ENCODE measurements at regions not wholly inside any gene's neighbourhood (a gene's known extent, or its start where the extent isn't known, plus 50 kb on each side); places are given as distances from the start of the nearest gene placed in this dataset.

- peak; percentile 36 for DNase-seq
These were observed 481.5 kb downstream of the BCOR start for GRCh38 chrX:39616098-39616729.

GRCh38 chrX:39616731-39617130, 481.0 kb downstream of the BCOR start:
- no peak for DNase-seq

GRCh38 chrX:39618178-39618577, 479.6 kb downstream of the BCOR start:
- no peak for DNase-seq

- DNase-seq, result no peak
These were observed 478.4 kb downstream of the BCOR start for GRCh38 chrX:39619182-39620009.

- DNase-seq, result no peak
These were observed 473.6 kb downstream of the BCOR start for GRCh38 chrX:39624166-39624565.

- DNase-seq, result no peak
These were observed 471.9 kb downstream of the BCOR start for GRCh38 chrX:39625810-39626209.

- no peak for DNase-seq
These were observed 471.0 kb downstream of the BCOR start for GRCh38 chrX:39626749-39627148.

- DNase-seq, result no peak
These were observed 470.5 kb downstream of the BCOR start for GRCh38 chrX:39627257-39627656.

GRCh38 chrX:39629001-39629400, 468.8 kb downstream of the BCOR start:
- DNase-seq, result no peak

- no peak for DNase-seq
These were observed 467.4 kb downstream of the BCOR start for GRCh38 chrX:39630344-39630743.

GRCh38 chrX:39631276-39632229, 466.2 kb downstream of the BCOR start:
- no peak for DNase-seq

- no peak for DNase-seq
These were observed 464.5 kb downstream of the BCOR start for GRCh38 chrX:39633293-39633692.

GRCh38 chrX:39636481-39636880, 461.3 kb downstream of the BCOR start:
- DNase-seq, result no peak

- no peak for DNase-seq
These were observed 459.2 kb downstream of the BCOR start for GRCh38 chrX:39638526-39638925.

GRCh38 chrX:39639871-39640270, 457.9 kb downstream of the BCOR start:
- DNase-seq, result no peak

- peak; percentile 6 for DNase-seq
These were observed 456.9 kb downstream of the BCOR start for GRCh38 chrX:39640866-39641265.

GRCh38 chrX:39642071-39642470, 455.7 kb downstream of the BCOR start:
- DNase-seq, result no peak

GRCh38 chrX:39643550-39643949, 454.2 kb downstream of the BCOR start:
- no peak for DNase-seq

GRCh38 chrX:39645178-39645895, 452.4 kb downstream of the BCOR start:
- no peak for DNase-seq

GRCh38 chrX:39648548-39649254, 449.1 kb downstream of the BCOR start:
- DNase-seq, result no peak

- DNase-seq, result no peak
These were observed 446.9 kb downstream of the BCOR start for GRCh38 chrX:39650768-39651347.

- peak; percentile 44 for DNase-seq
These were observed 445.4 kb downstream of the BCOR start for GRCh38 chrX:39652336-39652735.
